ENCODE measurements at regions not wholly inside any gene's neighbourhood (a gene's known extent, or its start where the extent isn't known, plus 50 kb on each side); places are given as distances from the start of the nearest gene placed in this dataset.

GRCh38 chr2:226475650-226476049 lies 324.0 kb downstream of the IRS1 start:
- Histone ChIP-seq H3K27me3 (ENCODE audit: insufficient read depth, poor library complexity, severe bottlenecking) (no peaks in the 10 kb centered on the region), H3K27ac (replicated peaks) (no peak overlapping the region), H3K4me3 (replicated peaks; ENCODE audit: insufficient read depth, low read length) (no peak overlapping the region)
- TF ChIP-seq GABPA (IDR thresholded peaks at IDR 0.05; ENCODE audit: low read depth) = no peak
- no peak for TF ChIP-seq CTCF (IDR thresholded peaks at IDR 0.05; ENCODE audit: insufficient read depth, low read length)
- no peak for TF ChIP-seq SPI1 (IDR thresholded peaks at IDR 0.05; ENCODE audit: borderline replicate concordance, low read depth)
- no peak for TF ChIP-seq REST (IDR thresholded peaks at IDR 0.05; ENCODE audit: insufficient replicate concordance, low read depth)
- no peak for TF ChIP-seq POLR2AphosphoS5 (IDR thresholded peaks at IDR 0.05; ENCODE audit: low read depth)
- DNase-seq (ENCODE audit: low read depth in 1 of 2, low spot score in 1 of 2) = no peak

GRCh38 chr2:226474131-226474530 lies 325.5 kb downstream of the IRS1 start:
- TF ChIP-seq POLR2AphosphoS5 (IDR thresholded peaks at IDR 0.05; ENCODE audit: low read depth) (no peak), CTCF (IDR thresholded peaks at IDR 0.05; ENCODE audit: insufficient read depth, low read length) (no peak), GABPA (IDR thresholded peaks at IDR 0.05; ENCODE audit: low read depth) (no peak), REST (IDR thresholded peaks at IDR 0.05; ENCODE audit: insufficient replicate concordance, low read depth) (no peak), SPI1 (IDR thresholded peaks at IDR 0.05; ENCODE audit: borderline replicate concordance, low read depth) (no peak)
- no peaks in the 10 kb centered on the region for H3K27me3 ChIP-seq (ENCODE audit: insufficient read depth, poor library complexity, severe bottlenecking)
- H3K27ac ChIP-seq (replicated peaks) = no peak overlapping the region
- no peak for DNase-seq (ENCODE audit: low read depth in 1 of 2, low spot score in 1 of 2)
- H3K4me3 ChIP-seq (replicated peaks; ENCODE audit: insufficient read depth, low read length) = no peak overlapping the region

- Histone ChIP-seq H3K27ac (replicated peaks) (no peak overlapping the region), H3K4me3 (replicated peaks; ENCODE audit: insufficient read depth, low read length) (no peak overlapping the region), H3K27me3 (ENCODE audit: insufficient read depth, poor library complexity, severe bottlenecking) (no peaks in the 10 kb centered on the region)
- no peak for DNase-seq (ENCODE audit: low read depth in 1 of 2, low spot score in 1 of 2)
- TF ChIP-seq POLR2AphosphoS5 (IDR thresholded peaks at IDR 0.05; ENCODE audit: low read depth) = no peak
- no peak for TF ChIP-seq REST (IDR thresholded peaks at IDR 0.05; ENCODE audit: insufficient replicate concordance, low read depth)
- no peak for TF ChIP-seq SPI1 (IDR thresholded peaks at IDR 0.05; ENCODE audit: borderline replicate concordance, low read depth)
- TF ChIP-seq CTCF (IDR thresholded peaks at IDR 0.05; ENCODE audit: insufficient read depth, low read length) = no peak
- no peak for TF ChIP-seq GABPA (IDR thresholded peaks at IDR 0.05; ENCODE audit: low read depth)
Measured at GRCh38 chr2:226471987-226472470, 327.6 kb downstream of the IRS1 start.
